ENCODE measurements at regions not wholly inside any gene's neighbourhood (a gene's known extent, or its start where the extent isn't known, plus 50 kb on each side); places are given as distances from the start of the nearest gene placed in this dataset.

DNA sequence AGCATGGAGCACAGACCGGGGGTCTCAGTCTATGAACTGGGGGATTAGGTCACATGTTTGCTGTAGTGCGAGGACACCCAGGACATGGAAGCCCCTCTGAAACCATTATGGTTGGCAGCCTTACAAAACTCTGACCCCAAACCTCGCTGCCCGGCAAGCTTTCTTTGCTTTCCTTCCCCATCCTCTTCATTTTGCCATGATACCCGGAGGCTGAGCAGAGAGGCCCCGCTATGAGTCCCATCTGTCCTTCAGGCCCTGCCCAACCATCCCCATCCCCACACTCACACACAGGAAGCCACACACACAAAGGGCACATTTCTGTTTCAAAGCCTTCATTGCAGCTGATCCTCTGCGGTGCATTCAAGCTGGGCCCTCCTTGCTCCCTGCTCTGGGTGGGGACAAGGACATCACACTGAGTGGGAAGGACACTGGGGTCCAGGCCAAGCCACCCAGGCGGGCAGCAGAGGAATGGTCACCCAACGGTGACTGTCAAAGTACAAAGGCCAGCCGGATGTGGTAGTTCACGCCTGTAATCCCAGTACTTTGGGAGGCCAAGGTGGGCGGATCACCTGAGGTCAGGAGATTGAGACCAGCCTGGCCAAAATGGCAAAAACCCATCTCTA, 176.5 kb downstream of the CTTN start:
- ChIA-PET POLR2A (no interaction called here), CTCF (no interaction called here), RAD21 (ENCODE audit: low non-redundant PET in 1 of 2, low total read pairs in 2 of 2, uncharacterized antibody in 2 of 2, unreplicated experiment in 2 of 2) (no interaction called here)
- H3K4me1 ChIP-seq (ENCODE audit: control insufficient read depth in 1 of 2, insufficient read depth in 2 of 2, low read length in 2 of 2) = no peaks in the 10 kb centered on the region
- intact Hi-C loops (cut with micrococcal nuclease) = no loop called here
- H3K4me2 ChIP-seq (ENCODE audit: low read length) = no peak overlapping the region
- TF ChIP-seq EGR1 (IDR thresholded peaks at IDR 0.05; ENCODE audit: low read depth) = no peak
- TF ChIP-seq, protein P1, sequence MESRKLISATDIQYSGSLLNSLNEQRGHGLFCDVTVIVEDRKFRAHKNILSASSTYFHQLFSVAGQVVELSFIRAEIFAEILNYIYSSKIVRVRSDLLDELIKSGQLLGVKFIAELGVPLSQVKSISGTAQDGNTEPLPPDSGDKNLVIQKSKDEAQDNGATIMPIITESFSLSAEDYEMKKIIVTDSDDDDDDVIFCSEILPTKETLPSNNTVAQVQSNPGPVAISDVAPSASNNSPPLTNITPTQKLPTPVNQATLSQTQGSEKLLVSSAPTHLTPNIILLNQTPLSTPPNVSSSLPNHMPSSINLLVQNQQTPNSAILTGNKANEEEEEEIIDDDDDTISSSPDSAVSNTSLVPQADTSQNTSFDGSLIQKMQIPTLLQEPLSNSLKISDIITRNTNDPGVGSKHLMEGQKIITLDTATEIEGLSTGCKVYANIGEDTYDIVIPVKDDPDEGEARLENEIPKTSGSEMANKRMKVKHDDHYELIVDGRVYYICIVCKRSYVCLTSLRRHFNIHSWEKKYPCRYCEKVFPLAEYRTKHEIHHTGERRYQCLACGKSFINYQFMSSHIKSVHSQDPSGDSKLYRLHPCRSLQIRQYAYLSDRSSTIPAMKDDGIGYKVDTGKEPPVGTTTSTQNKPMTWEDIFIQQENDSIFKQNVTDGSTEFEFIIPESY (IDR thresholded peaks at IDR 0.05; ENCODE audit: extremely low read depth, insufficient replicate concordance, low read length) = no peak
- no peak for DNase-seq (ENCODE audit: low read depth, low spot score)
- no peak overlapping the region for H3K9ac ChIP-seq (ENCODE audit: low read length)
- no peaks in the 10 kb centered on the region for H3K27me3 ChIP-seq (ENCODE audit: insufficient read depth, low read length)
- H3K4me3 ChIP-seq (replicated peaks in 1 of 2; ENCODE audit: low read depth in 1 of 2, low read length in 2 of 2) = no peak overlapping the region
- no TSS peak for BruUV-seq (replicated peaks)
- no peak for ATAC-seq
- no peaks in the 10 kb centered on the region for H4K20me1 ChIP-seq (ENCODE audit: insufficient read depth)
- no peaks in the 10 kb centered on the region for H3K9me2 ChIP-seq (ENCODE audit: insufficient read depth)
- H2AFZ ChIP-seq (ENCODE audit: low read depth, low read length, poor library complexity, severe bottlenecking) = no peak overlapping the region
- no peaks in the 10 kb centered on the region for H3K79me2 ChIP-seq (ENCODE audit: insufficient read depth, low read length)
- no peaks in the 10 kb centered on the region for H3K9me3 ChIP-seq (ENCODE audit: control insufficient read depth in 1 of 2, insufficient read depth in 1 of 2, low read depth in 1 of 2, low read length in 2 of 2)
- no peaks in the 10 kb centered on the region for H3K36me3 ChIP-seq (ENCODE audit: control insufficient read depth in 1 of 2, insufficient read depth in 2 of 2, low read length in 2 of 2)
- no peak overlapping the region for H3K27ac ChIP-seq (ENCODE audit: low read depth, low read length)

DNA sequence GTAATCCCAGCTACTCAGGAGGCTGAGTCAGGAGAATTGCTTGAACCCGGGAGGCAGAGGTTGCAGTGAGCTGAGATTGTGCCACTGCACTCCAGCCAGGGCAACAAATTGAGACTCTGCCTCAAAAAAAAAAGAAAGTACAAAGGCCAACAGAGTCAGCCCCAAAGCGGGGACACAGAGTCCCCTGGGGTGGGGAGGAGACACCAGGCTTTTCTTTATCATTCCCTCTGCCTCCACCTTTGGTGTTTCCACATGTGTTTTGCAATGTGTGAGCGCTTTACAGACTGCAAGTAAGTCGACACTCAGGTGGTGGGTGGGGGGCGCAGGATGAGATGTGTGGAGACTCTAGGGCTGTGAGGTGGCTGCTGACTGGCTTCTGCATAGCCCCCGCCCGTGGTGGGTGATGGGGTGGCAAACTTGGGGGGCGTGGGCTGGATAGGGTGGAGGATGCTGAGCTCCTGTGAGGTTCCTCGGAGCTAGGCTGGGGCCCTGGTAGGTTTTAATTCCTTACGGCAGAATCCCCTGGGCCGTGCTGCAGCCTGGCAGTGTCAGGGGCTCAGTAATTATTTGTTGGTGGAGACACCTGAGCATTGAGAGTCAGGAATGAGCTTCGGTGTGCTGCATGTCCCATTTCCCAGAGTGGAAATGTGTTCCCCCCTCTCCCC, 177.2 kb downstream of the CTTN start:
- no peaks in the 10 kb centered on the region for H3K36me3 ChIP-seq (ENCODE audit: control insufficient read depth in 1 of 2, insufficient read depth in 2 of 2, low read length in 2 of 2)
- ChIA-PET POLR2A (no interaction called here), RAD21 (ENCODE audit: low non-redundant PET in 1 of 2, low total read pairs in 2 of 2, uncharacterized antibody in 2 of 2, unreplicated experiment in 2 of 2) (no interaction called here), CTCF (no interaction called here)
- intact Hi-C loops (cut with micrococcal nuclease) = no loop called here
- BruUV-seq (replicated peaks) = no TSS peak
- no peaks in the 10 kb centered on the region for H3K9me2 ChIP-seq (ENCODE audit: insufficient read depth)
- H4K20me1 ChIP-seq (ENCODE audit: insufficient read depth) = no peaks in the 10 kb centered on the region
- H3K4me3 ChIP-seq (replicated peaks in 1 of 2; ENCODE audit: low read depth in 1 of 2, low read length in 2 of 2) = no peak overlapping the region
- H3K9ac ChIP-seq (ENCODE audit: low read length) = no peak overlapping the region
- no peak overlapping the region for H2AFZ ChIP-seq (ENCODE audit: low read depth, low read length, poor library complexity, severe bottlenecking)
- H3K27me3 ChIP-seq (ENCODE audit: insufficient read depth, low read length) = no peaks in the 10 kb centered on the region
- DNase-seq (ENCODE audit: low read depth, low spot score) (no peak), ATAC-seq (no peak)
- no peaks in the 10 kb centered on the region for H3K4me1 ChIP-seq (ENCODE audit: control insufficient read depth in 1 of 2, insufficient read depth in 2 of 2, low read length in 2 of 2)
- H3K4me2 ChIP-seq (ENCODE audit: low read length) = no peak overlapping the region
- no peaks in the 10 kb centered on the region for H3K79me2 ChIP-seq (ENCODE audit: insufficient read depth, low read length)
- no peak for TF ChIP-seq POLR2A (IDR thresholded peaks at IDR 0.05; ENCODE audit: borderline replicate concordance, extremely low read depth, insufficient read depth, insufficient read length)
- TF ChIP-seq CBX3 (IDR thresholded peaks at IDR 0.05; ENCODE audit: low read depth) = no peak
- no peak for TF ChIP-seq JUND (IDR thresholded peaks at IDR 0.05)
- TF ChIP-seq SP1 (IDR thresholded peaks at IDR 0.05; ENCODE audit: low read depth) = no peak
- no peak for TF ChIP-seq POLR2AphosphoS5 (IDR thresholded peaks at IDR 0.05; ENCODE audit: low read depth, low read length)
- H3K27ac ChIP-seq (ENCODE audit: low read depth, low read length) = no peak overlapping the region
- H3K9me3 ChIP-seq (ENCODE audit: control insufficient read depth in 1 of 2, insufficient read depth in 1 of 2, low read depth in 1 of 2, low read length in 2 of 2) = no peaks in the 10 kb centered on the region
